ENCODE measurements at regions not wholly inside any gene's neighbourhood (a gene's known extent, or its start where the extent isn't known, plus 50 kb on each side); places are given as distances from the start of the nearest gene placed in this dataset.

DNA sequence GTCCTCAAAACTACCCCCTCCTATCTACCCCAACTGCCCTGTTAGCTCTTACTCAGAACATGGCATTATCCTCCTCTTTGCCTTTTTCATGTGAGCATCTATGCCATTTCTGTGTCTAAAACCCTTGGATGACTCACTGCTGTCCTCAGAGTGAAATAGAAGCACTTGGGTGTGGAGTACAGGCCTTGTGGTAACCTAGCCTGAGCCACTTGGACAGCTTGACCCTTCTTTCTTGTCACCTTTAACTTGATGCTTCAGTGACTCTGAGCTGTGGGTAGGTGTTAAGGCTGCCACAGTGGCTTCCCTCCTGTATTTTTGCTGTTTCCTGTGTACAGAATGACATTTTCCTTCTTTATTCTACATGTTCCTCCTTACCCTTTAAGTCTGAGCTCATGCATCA, 391.4 kb downstream of the SH3GL2 start:
- H3K27me3 Mint-ChIP-seq (ENCODE audit: unreplicated experiment), result no peaks in the 10 kb centered on the region
- no peak overlapping the region for H3K4me3 Mint-ChIP-seq (ENCODE audit: unreplicated experiment)
- H3K9me3 Mint-ChIP-seq (ENCODE audit: unreplicated experiment), result no peaks in the 10 kb centered on the region
- TF ChIP-seq, protein P1, sequence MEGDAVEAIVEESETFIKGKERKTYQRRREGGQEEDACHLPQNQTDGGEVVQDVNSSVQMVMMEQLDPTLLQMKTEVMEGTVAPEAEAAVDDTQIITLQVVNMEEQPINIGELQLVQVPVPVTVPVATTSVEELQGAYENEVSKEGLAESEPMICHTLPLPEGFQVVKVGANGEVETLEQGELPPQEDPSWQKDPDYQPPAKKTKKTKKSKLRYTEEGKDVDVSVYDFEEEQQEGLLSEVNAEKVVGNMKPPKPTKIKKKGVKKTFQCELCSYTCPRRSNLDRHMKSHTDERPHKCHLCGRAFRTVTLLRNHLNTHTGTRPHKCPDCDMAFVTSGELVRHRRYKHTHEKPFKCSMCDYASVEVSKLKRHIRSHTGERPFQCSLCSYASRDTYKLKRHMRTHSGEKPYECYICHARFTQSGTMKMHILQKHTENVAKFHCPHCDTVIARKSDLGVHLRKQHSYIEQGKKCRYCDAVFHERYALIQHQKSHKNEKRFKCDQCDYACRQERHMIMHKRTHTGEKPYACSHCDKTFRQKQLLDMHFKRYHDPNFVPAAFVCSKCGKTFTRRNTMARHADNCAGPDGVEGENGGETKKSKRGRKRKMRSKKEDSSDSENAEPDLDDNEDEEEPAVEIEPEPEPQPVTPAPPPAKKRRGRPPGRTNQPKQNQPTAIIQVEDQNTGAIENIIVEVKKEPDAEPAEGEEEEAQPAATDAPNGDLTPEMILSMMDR (IDR thresholded peaks at IDR 0.05; ENCODE audit: unreplicated experiment), result no peak
- DNase-seq (ENCODE audit: low spot score), result no peak
- H3K4me1 Mint-ChIP-seq (ENCODE audit: unreplicated experiment), result no peaks in the 10 kb centered on the region
- no peak overlapping the region for H3K27ac Mint-ChIP-seq (ENCODE audit: unreplicated experiment)
- H3K36me3 Mint-ChIP-seq (ENCODE audit: low read depth, unreplicated experiment), result no peaks in the 10 kb centered on the region

DNA sequence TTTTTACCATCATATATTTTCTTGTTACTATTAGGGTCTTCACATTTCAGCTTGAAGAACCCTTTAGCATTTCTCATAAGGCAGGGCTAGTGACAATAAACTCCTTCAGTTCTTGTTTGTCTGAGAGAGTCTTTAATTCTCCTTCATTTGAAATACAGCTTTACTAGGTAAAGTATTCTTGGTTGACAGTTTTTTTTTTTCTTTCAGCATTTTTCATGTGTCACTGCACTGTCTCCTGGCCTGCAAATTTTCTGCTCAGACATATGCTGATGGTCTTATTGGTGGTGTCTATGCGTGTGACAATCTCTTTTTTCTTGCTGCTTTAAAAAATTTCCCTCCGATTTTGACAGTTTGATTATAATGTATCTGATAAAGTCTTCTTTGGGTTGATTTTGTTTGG, 399.9 kb downstream of the SH3GL2 start:
- Mint-ChIP-seq H3K9me3 (ENCODE audit: unreplicated experiment) (no peaks in the 10 kb centered on the region), H3K36me3 (ENCODE audit: low read depth, unreplicated experiment) (no peaks in the 10 kb centered on the region)

DNA sequence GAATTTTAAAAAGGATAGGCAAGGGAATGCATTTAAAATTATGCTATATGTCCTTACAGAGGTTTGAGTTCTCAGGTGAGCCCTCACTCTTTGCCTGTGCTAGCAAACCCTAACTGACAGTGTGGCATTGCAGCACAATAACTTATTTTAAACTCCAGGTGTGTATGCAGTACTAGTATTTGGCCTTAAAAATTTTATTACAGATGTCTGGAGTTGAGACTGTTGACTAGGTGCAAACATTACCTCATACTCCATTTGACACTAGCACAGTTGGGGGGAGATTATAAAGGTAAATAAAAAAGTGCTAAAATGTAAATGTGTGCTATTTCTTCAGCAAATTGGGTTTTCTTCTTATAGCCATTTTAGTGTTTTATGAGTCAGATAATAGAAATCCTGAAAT, 407.7 kb downstream of the SH3GL2 start:
- Mint-ChIP-seq H3K4me3 (ENCODE audit: unreplicated experiment) (no peak overlapping the region), H3K4me1 (ENCODE audit: unreplicated experiment) (no peaks in the 10 kb centered on the region), H3K27ac (ENCODE audit: unreplicated experiment) (no peak overlapping the region), H3K27me3 (ENCODE audit: unreplicated experiment) (no peaks in the 10 kb centered on the region), H3K36me3 (ENCODE audit: low read depth, unreplicated experiment) (no peaks in the 10 kb centered on the region), H3K9me3 (ENCODE audit: unreplicated experiment) (no peaks in the 10 kb centered on the region)
- TF ChIP-seq, protein P1 (IDR thresholded peaks at IDR 0.05; ENCODE audit: unreplicated experiment), result no peak
- no peak for DNase-seq (ENCODE audit: low spot score)

More for the DNA sequence above, 399.9 kb downstream of the SH3GL2 start:
- DNase-seq (ENCODE audit: low spot score), result no peak
- TF ChIP-seq, protein P1 (IDR thresholded peaks at IDR 0.05; ENCODE audit: unreplicated experiment), result no peak
- no peaks in the 10 kb centered on the region for H3K4me1 Mint-ChIP-seq (ENCODE audit: unreplicated experiment)
- no peak overlapping the region for H3K4me3 Mint-ChIP-seq (ENCODE audit: unreplicated experiment)
- H3K27me3 Mint-ChIP-seq (ENCODE audit: unreplicated experiment), result no peaks in the 10 kb centered on the region
- no peak overlapping the region for H3K27ac Mint-ChIP-seq (ENCODE audit: unreplicated experiment)

DNA sequence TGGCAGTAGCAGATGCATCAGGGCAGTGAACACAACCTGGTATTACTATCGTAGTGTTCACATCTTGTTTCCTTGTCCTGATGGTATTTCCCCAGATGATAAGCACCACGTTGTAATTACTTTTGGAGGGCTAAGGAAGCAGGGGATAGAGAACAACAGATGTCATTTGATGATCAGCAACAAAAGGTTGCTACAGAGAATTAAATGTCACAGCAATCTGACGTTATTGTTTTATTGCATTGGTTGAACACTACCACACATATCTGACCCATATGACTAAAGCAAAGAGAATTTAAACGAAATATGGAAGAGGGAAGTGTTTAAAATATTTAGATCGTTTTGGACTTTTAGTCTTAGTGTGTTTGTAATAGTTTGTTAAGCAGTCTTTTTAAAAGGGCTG, 408.3 kb downstream of the SH3GL2 start:
- no peaks in the 10 kb centered on the region for H3K4me1 Mint-ChIP-seq (ENCODE audit: unreplicated experiment)
- H3K36me3 Mint-ChIP-seq (ENCODE audit: low read depth, unreplicated experiment), result no peaks in the 10 kb centered on the region
- no peak overlapping the region for H3K4me3 Mint-ChIP-seq (ENCODE audit: unreplicated experiment)
- no peak overlapping the region for H3K27ac Mint-ChIP-seq (ENCODE audit: unreplicated experiment)
- no peaks in the 10 kb centered on the region for H3K27me3 Mint-ChIP-seq (ENCODE audit: unreplicated experiment)
- H3K9me3 Mint-ChIP-seq (ENCODE audit: unreplicated experiment), result no peaks in the 10 kb centered on the region
- DNase-seq (ENCODE audit: low spot score), result no peak
- TF ChIP-seq, protein P1 (IDR thresholded peaks at IDR 0.05; ENCODE audit: unreplicated experiment), result no peak

DNA sequence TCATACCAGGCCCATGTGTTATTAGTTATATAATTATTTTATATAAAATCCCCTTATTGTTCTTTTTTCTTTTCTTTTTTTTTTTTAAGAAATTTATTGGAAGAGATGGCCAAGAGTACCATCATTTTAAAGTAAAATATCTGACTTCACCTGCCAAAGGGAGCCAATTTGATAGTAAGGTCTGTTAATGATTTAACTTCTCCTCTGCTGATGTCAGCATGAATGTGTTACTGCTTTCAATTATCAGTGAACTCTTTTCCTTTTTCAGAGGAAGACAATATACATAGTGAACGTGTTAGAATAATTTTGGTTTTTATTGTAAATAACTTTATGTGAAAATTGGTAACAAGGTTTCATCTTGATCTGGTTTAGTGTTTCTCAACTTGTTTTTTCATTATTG, 409.6 kb downstream of the SH3GL2 start:
- no peaks in the 10 kb centered on the region for H3K4me1 Mint-ChIP-seq (ENCODE audit: unreplicated experiment)
- DNase-seq (ENCODE audit: low spot score), result no peak
- H3K9me3 Mint-ChIP-seq (ENCODE audit: unreplicated experiment), result no peaks in the 10 kb centered on the region
- no peak overlapping the region for H3K4me3 Mint-ChIP-seq (ENCODE audit: unreplicated experiment)
- no peak overlapping the region for H3K27ac Mint-ChIP-seq (ENCODE audit: unreplicated experiment)
- no peaks in the 10 kb centered on the region for H3K27me3 Mint-ChIP-seq (ENCODE audit: unreplicated experiment)
- no peaks in the 10 kb centered on the region for H3K36me3 Mint-ChIP-seq (ENCODE audit: low read depth, unreplicated experiment)
- TF ChIP-seq, protein P1 (IDR thresholded peaks at IDR 0.05; ENCODE audit: unreplicated experiment), result no peak

Measured in endothelial cell (in vitro differentiated cells).